Epithelial cell of esophagus (primary cell): ENCODE measurements at regions not wholly inside any gene's neighbourhood (a gene's known extent, or its start where the extent isn't known, plus 50 kb on each side); places are given as distances from the start of the nearest gene placed in this dataset.

Experiments used
- DNase-seq: peaks from one replicate; pipeline ENCODE4 v3.0.0; 2010; ENCODE audit warnings: low read depth
- H3K4me3 ChIP-seq: 2 replicates; pipeline ENCODE4 v1.5.1; 2011; ENCODE audit warnings: mild to moderate bottlenecking, low read length, control low read depth
- CTCF ChIP-seq: IDR thresholded peaks from 2 replicates; pipeline ENCODE4 v1.5.1; 2011; ENCODE audit warnings: low read depth, mild to moderate bottlenecking, low read length, control low read depth, inconsistent platforms; ENCODE audit not compliant: insufficient read depth; ENCODE audit errors: missing control alignments

- TF ChIP-seq CTCF = no peak
- H3K4me3 ChIP-seq = no peak overlapping the region
- no peak for DNase-seq
These were observed 246.4 kb upstream of the LRRC7 start for GRCh38 chr1:69321311-69321710.

- no peak overlapping the region for H3K4me3 ChIP-seq
- TF ChIP-seq CTCF = no peak
- DNase-seq = no peak
These were observed 239.5 kb upstream of the LRRC7 start for GRCh38 chr1:69328186-69328585.

GRCh38 chr1:69363236-69363635, 204.5 kb upstream of the LRRC7 start:
- no peak overlapping the region for H3K4me3 ChIP-seq
- DNase-seq = no peak
- TF ChIP-seq CTCF = no peak

- TF ChIP-seq CTCF = no peak
- no peak overlapping the region for H3K4me3 ChIP-seq
- no peak for DNase-seq
These were observed 194.2 kb upstream of the LRRC7 start for GRCh38 chr1:69373520-69373919.

- DNase-seq = no peak
- H3K4me3 ChIP-seq = no peak overlapping the region
- no peak for TF ChIP-seq CTCF
These were observed 191.3 kb upstream of the LRRC7 start for GRCh38 chr1:69376408-69376807.

- TF ChIP-seq CTCF = peak; percentile 23
- peak; percentile 24 for DNase-seq
- H3K4me3 ChIP-seq = no peak overlapping the region
These were observed 190.2 kb upstream of the LRRC7 start for GRCh38 chr1:69377507-69377906.

- TF ChIP-seq CTCF = no peak
- DNase-seq = no peak
- H3K4me3 ChIP-seq = no peak overlapping the region
These were observed 179.7 kb upstream of the LRRC7 start for GRCh38 chr1:69388044-69388443.
